ENCODE measurements at regions not wholly inside any gene's neighbourhood (a gene's known extent, or its start where the extent isn't known, plus 50 kb on each side); places are given as distances from the start of the nearest gene placed in this dataset.
A peak's percentile ranks its signal among the peaks of the same experiment; 100 is the strongest.
"Not testable (repeated sequence)": the region's sequence is repeated elsewhere in the genome, so short reads cannot be mapped to it uniquely, and the experiment has no call there.

DNA sequence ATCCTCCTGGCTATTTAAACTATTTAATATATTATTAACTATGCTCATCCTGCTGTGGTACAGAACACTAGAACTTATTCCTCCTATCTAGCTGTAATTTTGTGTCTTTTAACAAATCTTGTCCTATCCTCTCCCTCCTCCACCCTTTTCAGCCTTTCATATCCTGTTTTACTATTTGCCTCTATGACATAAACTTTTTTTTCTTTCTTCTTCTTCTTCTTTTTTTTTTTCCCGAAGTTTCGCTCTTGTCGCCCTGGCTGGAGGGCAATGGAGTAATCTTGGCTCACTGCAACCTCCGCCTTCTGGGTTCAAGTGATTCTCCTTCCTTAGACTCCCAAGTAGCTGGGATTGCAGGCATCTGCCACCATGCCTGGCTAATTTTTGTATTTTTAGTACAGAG, 201.5 kb downstream of the LPIN1 start:
- ATAC-seq (no peak), DNase-seq (no peak)

DNA sequence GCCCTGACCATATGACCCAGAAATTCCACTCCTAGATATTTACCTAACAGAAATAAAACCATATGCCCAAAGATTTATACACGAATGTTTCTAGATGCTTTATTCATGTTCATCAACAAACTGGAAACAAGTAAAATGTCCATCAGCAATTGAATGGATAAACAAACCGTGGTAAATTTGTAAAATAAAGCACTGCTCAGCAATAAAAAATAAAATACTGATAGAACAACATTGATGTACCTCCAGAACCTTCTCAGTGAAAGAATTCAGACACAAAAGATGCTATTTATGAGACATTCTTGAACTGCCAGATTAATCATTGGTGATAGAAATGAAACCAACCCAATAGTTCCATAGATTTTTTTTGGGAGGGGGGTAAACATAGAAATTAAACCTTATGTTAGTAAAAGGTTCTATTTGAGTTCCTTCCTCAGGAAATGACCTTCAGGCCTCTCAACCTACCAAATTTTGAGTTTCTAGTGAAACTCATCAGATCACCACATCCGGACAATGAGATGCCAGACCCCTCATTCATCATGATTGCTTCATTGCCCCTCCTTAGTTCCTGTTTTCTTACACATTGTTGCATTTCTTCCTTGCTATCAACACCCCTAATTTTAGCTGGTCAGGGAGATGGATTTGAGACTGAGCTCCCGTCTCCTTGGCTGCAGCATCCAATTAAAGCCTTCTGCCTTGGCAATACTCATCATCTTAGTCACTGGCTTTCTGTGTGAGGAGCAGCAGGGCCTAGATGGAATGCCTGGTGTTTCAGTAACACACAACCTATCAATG, 203.5 kb downstream of the LPIN1 start:
- intact Hi-C loops (cut with micrococcal nuclease) = no loop called here
- ATAC-seq (no peak), DNase-seq (no peak)

More for the DNA sequence above, 201.5 kb downstream of the LPIN1 start:
- intact Hi-C loops (cut with micrococcal nuclease) = no loop called here

DNA sequence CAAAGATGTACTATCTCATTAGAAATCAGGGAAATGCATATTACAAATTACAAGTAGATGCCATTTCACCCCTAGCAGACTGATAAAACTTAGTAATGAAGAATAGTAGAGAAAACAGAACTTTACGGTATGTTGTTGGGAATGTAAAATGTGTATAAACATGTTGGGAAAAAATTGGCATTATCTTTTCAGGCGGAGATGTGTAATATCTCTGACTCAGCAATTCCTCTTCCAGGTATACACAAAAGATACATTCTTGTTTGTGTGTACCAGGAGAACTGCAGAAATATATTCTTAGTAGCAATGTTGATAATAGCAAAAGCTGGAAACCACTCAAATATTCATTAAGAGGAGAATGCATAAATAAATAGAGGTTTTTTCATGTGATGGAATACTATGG, 204.5 kb downstream of the LPIN1 start:
- DNase-seq (no peak), ATAC-seq (no peak)
- intact Hi-C loops (cut with micrococcal nuclease) = no loop called here

DNA sequence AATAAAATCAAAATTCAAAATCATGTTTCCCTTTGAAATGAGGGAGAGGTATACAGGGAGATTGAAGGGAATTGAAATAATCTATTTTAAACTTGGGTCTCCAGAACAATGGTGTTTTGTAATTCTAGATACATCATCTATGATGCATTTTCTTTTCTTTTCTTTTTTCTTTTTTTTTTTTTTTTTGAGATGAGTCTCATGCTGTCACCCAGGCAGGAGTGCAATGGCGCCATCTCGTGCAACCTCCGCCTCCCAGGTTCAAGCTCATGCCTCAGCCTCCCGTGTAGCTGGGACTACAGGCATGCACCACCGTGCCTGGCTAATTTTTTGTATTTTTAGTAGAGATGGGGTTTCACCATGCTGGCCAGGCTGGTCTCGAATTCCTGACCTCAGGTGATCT, 205.1 kb downstream of the LPIN1 start:
- DNase-seq; intact Hi-C loops (cut with micrococcal nuclease); ATAC-seq: not testable (repeated sequence)

DNA sequence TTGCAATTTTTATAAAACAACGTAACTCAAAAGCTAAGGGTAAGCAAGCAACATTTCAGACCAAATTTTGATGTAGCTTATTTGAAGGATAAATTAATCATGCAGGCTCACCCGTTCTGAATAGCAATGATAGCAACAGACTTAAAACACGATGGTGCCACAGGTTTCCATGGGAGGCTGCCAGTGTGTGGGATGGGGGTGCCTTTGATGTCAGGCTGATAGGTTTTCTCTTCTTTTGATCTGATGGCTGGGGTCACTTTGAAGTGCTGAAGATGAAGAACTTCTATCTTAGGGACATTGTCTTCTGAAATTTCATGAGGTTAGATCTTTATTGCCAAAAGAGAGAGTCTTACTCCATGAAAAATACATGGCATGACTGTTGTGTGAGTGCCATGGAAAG, 206.8 kb downstream of the LPIN1 start:
- intact Hi-C loops (cut with micrococcal nuclease) = no loop called here
- ATAC-seq (no peak), DNase-seq (no peak)

DNA sequence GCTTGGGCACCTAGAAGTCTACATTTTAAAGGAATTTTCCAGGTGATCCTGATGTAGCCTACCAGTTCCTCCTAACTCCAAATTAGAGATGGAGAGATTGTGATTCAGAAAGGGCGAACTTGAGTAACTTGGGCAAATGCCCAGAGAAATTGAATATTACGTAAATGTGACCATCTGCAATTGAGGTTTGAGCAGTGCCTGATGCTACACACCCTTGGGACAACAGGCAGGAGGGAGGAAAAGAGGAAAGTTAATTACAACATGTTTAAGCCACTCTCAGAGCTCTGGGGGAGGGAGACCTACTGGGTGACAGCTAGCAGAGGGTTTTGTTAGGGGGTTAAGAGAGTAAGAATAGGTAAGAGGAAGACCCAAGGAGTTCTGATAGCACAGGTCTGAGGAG, 208.9 kb downstream of the LPIN1 start:
- intact Hi-C loops (cut with micrococcal nuclease) = no loop called here
- DNase-seq (no peak), ATAC-seq (peak; percentile 32)

DNA sequence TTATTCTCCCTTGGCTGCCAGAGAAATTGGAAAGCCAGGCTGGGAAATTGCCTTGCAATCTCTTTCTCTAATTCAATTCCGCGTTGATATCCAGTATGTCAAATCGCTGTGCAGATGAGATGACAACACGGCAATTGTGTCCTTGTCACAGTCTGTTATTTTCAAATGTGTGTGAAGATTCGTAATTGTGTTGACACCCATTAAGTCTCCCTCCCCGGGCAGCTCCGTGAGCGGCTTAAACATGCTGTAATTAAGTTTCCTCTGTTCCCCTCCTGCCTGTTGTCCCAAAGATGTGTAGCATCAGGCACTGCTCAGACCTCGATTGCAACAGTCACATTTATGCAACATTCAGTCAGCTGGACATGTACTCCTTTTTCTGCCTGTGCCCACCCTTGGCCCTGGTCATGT, 209.5 kb downstream of the LPIN1 start:
- DNase-seq (no peak), ATAC-seq (peak; percentile 44)
- intact Hi-C loops (cut with micrococcal nuclease) = no loop called here

DNA sequence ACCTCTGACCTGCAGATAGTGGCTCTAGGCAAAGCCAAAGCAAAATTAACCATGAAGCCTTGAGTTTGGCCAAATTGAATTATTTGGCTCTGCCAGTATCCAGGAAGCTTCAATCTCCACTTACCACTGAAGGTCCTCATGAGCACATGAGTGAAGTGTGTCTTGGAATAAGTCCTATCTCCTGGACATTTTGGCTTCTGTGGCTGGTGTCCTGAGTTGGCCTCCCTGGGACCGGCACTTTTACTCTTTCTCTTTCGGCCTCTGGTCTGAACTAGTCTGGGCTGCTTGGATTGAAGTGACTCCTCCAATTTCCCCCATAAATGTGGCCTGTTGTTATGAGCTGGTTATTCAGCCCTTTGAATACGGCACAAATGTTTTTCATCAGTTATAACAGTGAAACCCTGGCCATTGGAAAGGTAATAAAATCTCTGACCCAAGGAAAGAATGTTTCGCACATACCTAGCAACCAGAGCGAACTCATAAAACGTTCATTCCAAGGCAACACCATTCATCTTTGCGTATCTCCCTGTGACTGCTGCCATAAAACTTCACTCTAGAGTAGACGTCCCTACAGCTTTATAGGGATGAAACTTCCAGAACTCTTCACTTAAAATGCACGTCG, 216.4 kb downstream of the LPIN1 start:
- intact Hi-C loops (cut with micrococcal nuclease) = no loop called here
- ATAC-seq = peak; percentile 98

DNA sequence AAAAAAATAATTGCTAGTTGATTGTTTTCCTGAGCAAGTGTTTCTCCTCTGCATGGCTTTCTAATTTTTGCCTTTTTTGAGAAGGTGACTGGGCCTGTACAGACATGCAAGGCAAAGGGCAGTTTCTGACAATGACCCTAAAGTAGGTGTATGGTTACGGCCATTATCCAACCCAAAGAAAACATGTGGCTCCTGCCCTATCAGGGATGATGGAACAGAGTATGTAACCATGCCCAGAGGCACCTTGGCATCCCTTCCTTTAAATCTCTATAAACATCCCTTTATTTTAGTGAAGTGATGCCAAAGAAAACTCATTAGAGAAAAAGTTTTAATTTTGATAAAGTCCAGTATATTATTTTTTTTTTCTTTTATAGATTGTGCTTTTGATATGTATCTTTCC, 217.5 kb downstream of the LPIN1 start:
- intact Hi-C loops (cut with micrococcal nuclease) = no loop called here
- DNase-seq = no peak

More for the DNA sequence above, 216.4 kb downstream of the LPIN1 start:
- DNase-seq = no peak

DNA sequence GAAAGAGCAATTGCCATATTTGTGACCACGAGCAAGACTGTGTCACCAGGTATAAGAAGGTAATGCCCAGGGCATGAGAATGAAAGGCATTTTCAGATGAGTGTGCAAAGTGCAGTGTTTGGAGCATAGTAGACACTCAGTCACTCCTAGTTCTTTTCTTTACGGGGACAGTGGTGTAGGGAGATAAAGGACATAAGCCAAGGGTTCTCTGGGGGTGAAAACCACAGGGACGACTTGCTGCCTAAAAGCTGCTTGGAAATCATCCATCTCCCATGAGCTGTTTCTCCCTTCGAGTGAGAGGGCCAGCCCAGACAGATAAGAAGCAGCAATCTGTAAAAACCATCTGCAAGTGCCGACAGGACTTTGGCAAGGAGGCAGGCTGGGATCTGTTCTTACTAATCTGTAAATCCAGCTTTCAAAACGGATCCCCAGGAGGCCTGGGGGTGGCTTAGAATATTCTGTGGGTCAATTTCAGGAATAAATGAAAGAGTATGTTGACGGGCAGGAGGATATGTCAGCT, 221.6 kb downstream of the LPIN1 start:
- ATAC-seq (peak; percentile 97), DNase-seq (peak; percentile 80)
- intact Hi-C loops (cut with micrococcal nuclease) = no loop called here

More for the DNA sequence above, 217.5 kb downstream of the LPIN1 start:
- no peak for ATAC-seq

DNA sequence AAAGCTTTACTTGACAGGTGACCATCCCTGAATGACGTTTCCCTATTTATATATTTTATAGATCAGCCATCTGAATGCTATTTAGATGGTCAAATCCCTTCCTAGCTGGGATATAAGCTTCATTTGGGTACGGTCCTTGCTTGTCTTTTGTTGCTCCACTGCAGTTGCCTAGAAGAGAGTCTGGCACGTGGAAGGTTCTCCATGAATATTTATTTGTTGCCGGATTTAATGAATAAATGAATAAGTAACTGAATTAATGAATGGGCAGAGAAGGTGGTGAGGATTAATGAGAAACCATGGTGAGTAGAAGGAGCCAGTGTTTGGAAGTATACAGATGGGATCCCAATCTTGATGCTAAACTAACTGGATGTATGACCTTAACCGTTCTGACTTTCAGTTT, 222.1 kb downstream of the LPIN1 start:
- ATAC-seq (no peak), DNase-seq (no peak)
- intact Hi-C loops (cut with micrococcal nuclease) = no loop called here

DNA sequence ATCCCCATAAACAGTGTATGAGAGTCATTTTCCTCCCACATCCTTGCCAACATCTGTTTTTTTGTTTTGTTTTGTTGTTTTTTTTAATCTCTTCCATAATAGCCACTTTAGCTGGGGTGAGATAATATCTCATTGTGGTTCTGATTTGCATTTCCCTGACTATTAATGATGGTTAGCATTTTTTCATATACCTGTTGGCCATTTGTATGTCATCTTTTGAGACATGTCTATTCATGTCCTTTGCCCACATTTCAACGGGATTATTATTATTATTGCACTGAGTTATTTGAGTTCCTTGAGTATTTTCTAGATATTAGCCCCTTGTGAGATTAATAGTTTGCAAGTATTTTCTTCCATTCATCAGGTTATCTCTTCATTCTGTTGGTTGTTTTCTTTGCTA, 223.3 kb downstream of the LPIN1 start:
- intact Hi-C loops (cut with micrococcal nuclease) = no loop called here
- no peak for ATAC-seq
- DNase-seq = no peak

DNA sequence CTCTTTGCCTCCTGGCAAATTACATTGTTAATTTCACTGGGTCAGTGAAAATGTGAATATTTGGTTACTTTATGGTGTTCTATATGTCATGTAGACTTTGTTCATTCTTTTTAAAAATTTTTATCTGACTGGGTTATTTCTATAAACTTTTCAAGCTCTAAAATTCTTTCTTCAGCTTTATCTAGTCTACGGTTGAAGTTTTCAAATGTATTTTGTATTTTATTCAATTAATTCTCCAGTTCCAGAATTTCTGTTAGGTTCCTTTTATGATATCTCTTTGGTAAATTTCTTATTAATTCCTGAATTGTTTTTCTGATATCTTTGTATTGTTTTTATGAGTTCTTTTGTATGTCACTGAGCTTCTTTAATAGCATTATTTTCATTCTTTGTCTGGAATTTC, 228.1 kb downstream of the LPIN1 start:
- ATAC-seq (no peak), DNase-seq (no peak)
- intact Hi-C loops (cut with micrococcal nuclease) = no loop called here

DNA sequence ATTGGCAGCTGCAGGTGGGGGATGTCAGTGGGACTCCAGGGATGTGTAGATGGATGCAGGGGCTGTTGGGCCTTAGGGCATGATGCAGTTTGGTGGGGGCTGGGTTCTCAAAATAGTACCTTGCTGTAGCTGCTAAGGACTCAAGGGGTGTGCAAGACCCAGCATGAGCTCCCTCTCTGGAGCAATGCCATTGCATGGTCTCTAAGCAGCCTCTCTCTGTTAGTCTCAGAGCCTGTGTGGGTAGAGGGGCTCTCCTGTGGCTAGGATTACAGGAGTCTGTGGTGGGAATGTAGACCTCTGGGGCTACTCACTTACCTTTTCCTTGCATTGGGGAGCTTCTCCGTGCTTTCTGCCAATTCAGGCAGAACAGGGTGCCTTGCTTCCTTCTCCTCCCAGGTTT, 228.9 kb downstream of the LPIN1 start:
- ATAC-seq = no peak
- intact Hi-C loops (cut with micrococcal nuclease) = no loop called here
- DNase-seq = no peak

DNA sequence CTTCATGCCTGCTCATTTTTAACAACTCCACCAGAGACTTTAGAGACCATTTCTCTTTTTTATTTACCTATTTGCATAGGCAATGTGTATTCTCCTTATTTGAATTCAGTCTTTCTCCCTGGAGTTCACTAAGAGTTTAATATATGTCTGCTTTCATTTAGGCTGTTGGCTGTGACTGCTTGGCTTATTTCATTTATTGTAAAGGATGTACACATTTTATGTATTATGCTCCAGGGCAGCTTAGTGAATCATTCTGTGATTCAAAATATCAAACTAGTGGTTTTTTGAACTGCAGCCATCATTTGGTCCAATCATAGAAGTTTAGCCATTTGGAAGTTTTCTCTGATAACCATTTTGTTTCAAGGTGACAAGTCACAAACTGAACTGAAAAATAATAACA, 229.6 kb downstream of the LPIN1 start:
- DNase-seq (no peak), ATAC-seq (no peak)
- intact Hi-C loops (cut with micrococcal nuclease) = no loop called here

DNA sequence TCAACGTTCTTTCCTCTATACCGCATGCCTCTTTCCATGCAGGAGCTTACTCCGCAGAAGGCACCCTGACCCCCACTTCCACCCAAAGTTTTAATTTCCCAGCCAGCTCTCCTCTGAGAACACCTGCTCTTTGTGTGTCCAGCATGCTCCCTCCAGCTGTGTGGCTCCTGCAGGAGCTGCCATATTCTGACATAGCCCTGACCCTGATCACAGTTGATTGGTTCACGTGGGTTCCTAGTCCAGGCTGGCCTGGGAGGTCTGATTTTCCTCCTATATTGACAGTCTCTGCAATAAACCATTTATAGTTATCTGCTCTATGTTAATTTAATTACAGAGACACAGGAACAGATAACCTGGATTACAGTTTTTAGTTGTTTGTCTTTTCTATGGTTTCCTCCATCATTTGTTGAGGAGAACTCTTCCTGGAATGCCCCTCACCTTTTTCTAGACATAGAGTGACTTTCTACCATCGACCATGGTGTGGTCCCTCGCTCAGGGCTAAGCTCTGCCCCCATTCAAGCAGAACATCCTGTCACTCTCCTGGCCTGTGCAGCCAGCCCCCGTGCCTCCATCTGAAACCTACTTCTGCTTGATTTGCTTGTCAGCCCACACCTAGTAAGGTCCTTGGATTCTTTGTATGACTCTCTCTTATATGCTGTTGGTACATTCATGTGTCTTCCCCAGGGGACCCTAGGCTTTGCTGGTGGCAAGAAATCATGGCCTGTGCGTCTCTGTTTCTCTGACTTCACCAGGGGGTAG, 231.5 kb downstream of the LPIN1 start:
- no peak for DNase-seq
- no peak for ATAC-seq
- intact Hi-C loops (cut with micrococcal nuclease) = no loop called here

DNA sequence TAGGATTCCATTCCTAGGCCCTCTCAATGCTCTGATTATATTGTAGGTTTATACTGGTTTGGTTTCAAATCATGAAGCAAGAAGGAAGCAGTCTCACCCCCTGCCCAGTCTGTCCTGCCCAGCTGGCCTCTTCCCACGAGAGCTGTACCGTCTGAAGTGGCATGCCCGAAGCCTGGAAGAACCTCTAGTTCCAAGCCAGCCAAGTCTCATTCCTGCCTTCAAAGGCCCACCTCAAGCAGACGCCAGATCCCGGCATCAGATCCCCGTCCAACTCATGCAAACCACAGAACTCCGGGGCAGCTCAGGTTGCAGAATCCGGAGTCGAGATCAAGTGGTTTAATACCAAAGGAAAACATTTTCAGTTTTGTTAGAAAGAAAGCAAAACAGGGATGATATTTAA, 234.4 kb downstream of the LPIN1 start:
- ATAC-seq = no peak
- intact Hi-C loops (cut with micrococcal nuclease) = no loop called here

DNA sequence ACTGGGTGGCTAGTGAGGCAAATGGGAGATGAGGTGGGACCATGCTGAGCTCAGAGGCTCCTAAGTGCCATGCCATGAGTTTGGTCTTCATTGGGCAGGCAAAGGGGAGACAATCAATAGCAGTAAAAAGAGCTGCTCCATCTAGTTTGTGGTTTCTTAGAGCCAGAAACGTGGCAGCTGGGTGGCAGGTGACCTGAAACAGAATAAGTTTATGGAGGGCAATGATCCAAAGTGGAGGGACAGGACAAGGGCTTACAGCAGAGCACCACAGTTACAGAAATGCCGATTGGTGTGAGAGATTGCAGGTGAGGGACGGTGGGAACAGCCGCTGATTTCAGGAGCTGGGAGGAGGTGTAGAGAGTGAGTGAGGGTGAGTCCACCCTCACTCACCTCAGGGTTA, 237.0 kb downstream of the LPIN1 start:
- intact Hi-C loops (cut with micrococcal nuclease) = no loop called here
- no peak for ATAC-seq
- DNase-seq = no peak

More for the DNA sequence above, 234.4 kb downstream of the LPIN1 start:
- DNase-seq = no peak

DNA sequence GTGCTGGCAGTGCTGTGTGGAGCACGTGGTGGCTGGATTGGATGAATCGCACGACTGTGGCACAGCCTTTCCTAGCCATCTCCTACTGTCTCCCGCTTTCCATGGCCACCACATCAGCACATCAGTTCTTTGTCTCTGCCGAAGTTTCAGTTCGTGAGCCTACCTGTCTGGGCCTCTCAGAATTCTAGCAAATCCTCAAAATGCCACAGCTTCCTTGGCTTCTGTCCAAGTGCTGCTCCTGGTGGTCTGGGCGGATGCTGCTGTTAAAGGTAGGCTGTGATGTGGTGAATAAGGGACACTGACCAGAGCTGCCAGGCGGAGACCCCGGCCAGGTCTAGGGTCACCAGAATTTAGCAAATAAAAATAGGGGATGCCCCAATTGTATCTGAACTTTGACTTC, 237.4 kb downstream of the LPIN1 start:
- intact Hi-C loops (cut with micrococcal nuclease) = no loop called here
- ATAC-seq (no peak), DNase-seq (no peak)

Measured in left ventricle myocardium superior (tissue), 1 donor.